ENCODE measurements at regions not wholly inside any gene's neighbourhood (a gene's known extent, or its start where the extent isn't known, plus 50 kb on each side); places are given as distances from the start of the nearest gene placed in this dataset.

- TF ChIP-seq ZNF138 (CRISPR knock-in tag; conservative IDR thresholded peaks at IDR 0.05), result no peak
- TF ChIP-seq AR (CRISPR knock-in tag; IDR thresholded peaks at IDR 0.05), result no peak
- no peak for TF ChIP-seq JUN (CRISPR knock-in tag; IDR thresholded peaks at IDR 0.05)
- TF ChIP-seq ZNF532 (CRISPR knock-in tag; IDR thresholded peaks at IDR 0.05; ENCODE audit: borderline replicate concordance), result no peak
- no peak for TF ChIP-seq SMAD4 (CRISPR knock-in tag; IDR thresholded peaks at IDR 0.05)
- TF ChIP-seq SP1 (CRISPR knock-in tag; conservative IDR thresholded peaks at IDR 0.05), result no peak
- TF ChIP-seq FOXJ3 (CRISPR knock-in tag; IDR thresholded peaks at IDR 0.05; ENCODE audit: borderline replicate concordance), result no peak
Observed at GRCh38 chr5:164153469-164154172, 648.2 kb downstream of the MAT2B start (continued).

- Mint-ChIP-seq H3K4me1 (no peaks in the 10 kb centered on the region; the same call in 1 of the 2 replicates), H3K4me3 (no peak overlapping the region), H3K27ac (no peak overlapping the region), H3K27me3 (ENCODE audit: low read depth) (no peaks in the 10 kb centered on the region), H3K36me3 (no peaks in the 10 kb centered on the region), H3K9me3 (no peaks in the 10 kb centered on the region)
- ATAC-seq (no peak), DNase-seq (ENCODE audit: low spot score) (no peak)
- TF ChIP-seq TCF7 (CRISPR knock-in tag; IDR thresholded peaks at IDR 0.05; ENCODE audit: low read depth) (no peak), NR1H2 (CRISPR knock-in tag; IDR thresholded peaks at IDR 0.05) (no peak), ZNF281 (CRISPR knock-in tag; IDR thresholded peaks at IDR 0.05) (no peak), E2F4 (CRISPR knock-in tag; IDR thresholded peaks at IDR 0.05; ENCODE audit: borderline replicate concordance, low read depth) (no peak)
- ChIA-PET POLR2A (no interaction called here), CTCF (no interaction called here)
Observed at GRCh38 chr5:164170814-164171213, 665.4 kb downstream of the MAT2B start.

- ATAC-seq, result no peak
- Mint-ChIP-seq H3K9me3 (peaks cover 6% of the 10 kb centered on the region; the same call in 1 of the 2 replicates), H3K27ac (no peak overlapping the region), H3K36me3 (no peaks in the 10 kb centered on the region), H3K27me3 (ENCODE audit: low read depth) (no peaks in the 10 kb centered on the region), H3K4me1 (no peaks in the 10 kb centered on the region; the same call in 1 of the 2 replicates), H3K4me3 (no peak overlapping the region)
- no peak for DNase-seq (ENCODE audit: low spot score)
- ChIA-PET POLR2A (no interaction called here), CTCF (no interaction called here)
- TF ChIP-seq RELA (CRISPR knock-in tag; IDR thresholded peaks at IDR 0.05; ENCODE audit: borderline replicate concordance) (no peak), ZNF138 (CRISPR knock-in tag; conservative IDR thresholded peaks at IDR 0.05) (no peak), CTCF (IDR thresholded peaks at IDR 0.05) (no peak), ZBTB21 (CRISPR knock-in tag; IDR thresholded peaks at IDR 0.05; ENCODE audit: borderline replicate concordance) (no peak), GTF2I (CRISPR knock-in tag; conservative IDR thresholded peaks at IDR 0.05) (no peak), KAT7 (CRISPR knock-in tag; IDR thresholded peaks at IDR 0.05; ENCODE audit: borderline replicate concordance) (no peak), IRF1 (CRISPR knock-in tag; IDR thresholded peaks at IDR 0.05) (no peak), MXD4 (CRISPR knock-in tag; IDR thresholded peaks at IDR 0.05; ENCODE audit: borderline replicate concordance) (no peak)
Observed at GRCh38 chr5:164175083-164175482, 669.7 kb downstream of the MAT2B start.
